Small intestine (tissue), 7 donors: ENCODE measurements at regions not wholly inside any gene's neighbourhood (a gene's known extent, or its start where the extent isn't known, plus 50 kb on each side); places are given as distances from the start of the nearest gene placed in this dataset.

Experiments used
- DNase-seq, 2 donors: peaks; one replicate each; pipeline versions ENCODE4 v3.0.0 to v3.0.0-alpha.2; 2013
- FAIRE-seq: peaks from 2 replicates; lab custom pipeline; 2012; peaks lifted over from hg19 to GRCh38; lab: Jason Lieb, UNC
- H3K27ac ChIP-seq, 3 donors: one replicate each; pipeline ENCODE4 v1.5.1; 2013; ENCODE audit warnings: low read length in 2 of 3, mild to moderate bottlenecking in 2 of 3, control low read depth in 1 of 3, inconsistent platforms in 1 of 3, low read depth in 1 of 3, moderate library complexity in 1 of 3
- H3K27me3 ChIP-seq, 3 donors: one replicate each; pipeline ENCODE4 v1.6.1; 2013; ENCODE audit warnings: low read length in 3 of 3, inconsistent platforms in 1 of 3; ENCODE audit not compliant: control insufficient read depth in 3 of 3, insufficient read depth in 3 of 3
- H3K36me3 ChIP-seq, 3 donors: one replicate each; pipeline ENCODE4 v1.6.1; 2013; ENCODE audit warnings: low read length in 3 of 3, inconsistent platforms in 1 of 3, low read depth in 1 of 3, mild to moderate bottlenecking in 1 of 3, moderate library complexity in 1 of 3; ENCODE audit not compliant: control insufficient read depth in 3 of 3, insufficient read depth in 2 of 3
- H3K4me1 ChIP-seq, 3 donors: one replicate each; pipeline ENCODE4 v1.6.1; 2013; ENCODE audit warnings: low read length in 2 of 3, inconsistent platforms in 1 of 3, low read depth in 1 of 3, mild to moderate bottlenecking in 1 of 3, moderate library complexity in 1 of 3; ENCODE audit not compliant: control insufficient read depth in 3 of 3, insufficient read depth in 2 of 3
- H3K4me3 ChIP-seq, 3 donors: one replicate each; pipeline ENCODE4 v1.5.1; 2013; ENCODE audit warnings: low read length in 3 of 3, control low read depth in 1 of 3, inconsistent platforms in 1 of 3, low read depth in 1 of 3, mild to moderate bottlenecking in 1 of 3, moderate library complexity in 1 of 3
- H3K9me3 ChIP-seq, 2 donors: one replicate each; pipeline ENCODE4 v1.6.1; 2013; ENCODE audit warnings: low read depth in 1 of 2, low read length in 1 of 2; ENCODE audit not compliant: control insufficient read depth in 2 of 2, insufficient read depth in 1 of 2
- WGBS, 3 donors: extraction: QIAGEN DNeasy Blood & Tissue Kit; methylation state at CpG; one replicate each; pipeline ENCODE4 v1.1.7; 2013; 5-methylcytosine and 5-hydroxymethylcytosine counted together
- donor health status: healthy with polysubstance abuse.
- donor health status: control.
- donor health status: control.
- donor health status: Bipolar disorder and iron deficiency.
- donor health status: healthy.

DNA sequence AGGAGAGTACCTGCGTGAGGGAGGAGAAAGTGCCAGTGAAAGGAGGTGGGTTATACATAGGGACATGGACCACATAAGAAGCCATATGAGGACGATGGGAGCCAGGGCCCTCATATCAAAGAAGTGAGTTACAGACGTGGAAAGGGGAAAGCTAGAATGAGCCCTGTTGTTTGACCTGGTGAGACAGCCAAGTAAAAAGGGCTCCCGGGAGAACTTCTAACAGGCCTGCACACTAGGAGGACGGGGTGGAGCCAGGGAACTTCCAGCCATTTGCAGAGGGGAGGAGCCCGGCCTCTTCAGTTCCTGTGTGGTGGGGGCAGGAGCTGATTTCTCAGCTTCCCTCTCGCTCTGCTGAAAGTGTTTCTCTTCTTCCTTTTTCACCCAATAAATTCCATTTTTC, 84.1 kb upstream of the SLC66A3 start:
- FAIRE-seq (no peak), DNase-seq (peak in 1 of 2 donors; percentile 8)
- Histone ChIP-seq H3K9me3 (peaks cover 0 to 3% of the 10 kb centered on the region in 2 donors), H3K4me1 (no peaks in the 10 kb centered on the region), H3K27me3 (peaks cover 0 to 8% (median 0%) of the 10 kb centered on the region in 3 donors), H3K27ac (no peak overlapping the region), H3K36me3 (no peaks in the 10 kb centered on the region), H3K4me3 (no peak overlapping the region)
- 33 to 46% (median 35%) methylated on average over 7 of the region's 7 CpGs for WGBS, 3 donors

GRCh38 chr2:11071939-11072338, 83.3 kb upstream of the SLC66A3 start:
- no peaks in the 10 kb centered on the region for H3K36me3 ChIP-seq
- no peaks in the 10 kb centered on the region for H3K4me1 ChIP-seq
- FAIRE-seq (no peak), DNase-seq (no peak)
- H3K27ac ChIP-seq = no peak overlapping the region
- H3K4me3 ChIP-seq = no peak overlapping the region
- 83 to 90% (median 90%) methylated on average over 2 of the region's 2 CpGs for WGBS, 3 donors
- H3K9me3 ChIP-seq = peaks cover 0 to 3% of the 10 kb centered on the region in 2 donors
- peaks cover 0 to 8% (median 0%) of the 10 kb centered on the region in 3 donors for H3K27me3 ChIP-seq

- WGBS, 3 donors = 47 to 64% (median 50%) methylated on average over 6 of the region's 6 CpGs
- Histone ChIP-seq H3K4me1 (no peaks in the 10 kb centered on the region), H3K9me3 (peaks cover 0 to 3% of the 10 kb centered on the region in 2 donors), H3K4me3 (no peak overlapping the region), H3K27me3 (peaks cover 0 to 8% (median 0%) of the 10 kb centered on the region in 3 donors), H3K36me3 (no peaks in the 10 kb centered on the region), H3K27ac (no peak overlapping the region)
- DNase-seq = no peak
- FAIRE-seq = no peak
These were observed 82.7 kb upstream of the SLC66A3 start for GRCh38 chr2:11072550-11072949.

DNA sequence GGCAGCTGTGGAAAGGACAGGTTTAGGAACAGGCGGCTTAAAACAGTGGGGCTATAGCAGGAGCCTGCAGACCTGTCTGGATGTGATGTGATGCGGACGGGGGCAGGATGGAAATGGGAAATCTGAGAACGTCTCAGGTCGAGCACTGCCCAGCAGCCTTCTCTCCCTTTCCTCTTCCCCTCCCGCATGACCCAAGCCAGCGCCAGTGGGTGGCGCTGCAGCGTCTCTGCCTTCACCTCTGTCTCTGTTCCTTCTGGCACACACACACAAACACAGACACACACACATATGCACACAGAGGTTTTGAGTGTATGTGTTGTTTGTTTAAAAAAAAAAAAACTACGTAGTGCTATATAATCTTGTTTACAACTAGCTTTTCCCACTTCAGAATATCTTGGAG, 82.0 kb upstream of the SLC66A3 start:
- Histone ChIP-seq H3K4me3 (no peak overlapping the region), H3K9me3 (peaks cover 0 to 3% of the 10 kb centered on the region in 2 donors), H3K36me3 (no peaks in the 10 kb centered on the region), H3K27me3 (peaks cover 0 to 12% (median 0%) of the 10 kb centered on the region in 3 donors), H3K27ac (no peak overlapping the region), H3K4me1 (no peaks in the 10 kb centered on the region)
- FAIRE-seq (no peak), DNase-seq (peak; percentile 20 to 49)
- WGBS, 3 donors = 15 to 33% (median 26%) methylated on average over 6 to 10 of the region's 10 CpGs

- WGBS, 3 donors = 57 to 79% (median 70%) methylated on average over 7 of the region's 7 CpGs
- Histone ChIP-seq H3K27me3 (peaks cover 0 to 12% (median 0%) of the 10 kb centered on the region in 3 donors), H3K36me3 (no peaks in the 10 kb centered on the region), H3K4me3 (no peak overlapping the region), H3K4me1 (no peaks in the 10 kb centered on the region), H3K27ac (peak overlapping the region in 1 of 3 donors; percentile 56), H3K9me3 (peaks cover 0 to 3% of the 10 kb centered on the region in 2 donors)
- FAIRE-seq = no peak
- no peak for DNase-seq
These were observed 81.5 kb upstream of the SLC66A3 start for GRCh38 chr2:11073776-11074175.

DNA sequence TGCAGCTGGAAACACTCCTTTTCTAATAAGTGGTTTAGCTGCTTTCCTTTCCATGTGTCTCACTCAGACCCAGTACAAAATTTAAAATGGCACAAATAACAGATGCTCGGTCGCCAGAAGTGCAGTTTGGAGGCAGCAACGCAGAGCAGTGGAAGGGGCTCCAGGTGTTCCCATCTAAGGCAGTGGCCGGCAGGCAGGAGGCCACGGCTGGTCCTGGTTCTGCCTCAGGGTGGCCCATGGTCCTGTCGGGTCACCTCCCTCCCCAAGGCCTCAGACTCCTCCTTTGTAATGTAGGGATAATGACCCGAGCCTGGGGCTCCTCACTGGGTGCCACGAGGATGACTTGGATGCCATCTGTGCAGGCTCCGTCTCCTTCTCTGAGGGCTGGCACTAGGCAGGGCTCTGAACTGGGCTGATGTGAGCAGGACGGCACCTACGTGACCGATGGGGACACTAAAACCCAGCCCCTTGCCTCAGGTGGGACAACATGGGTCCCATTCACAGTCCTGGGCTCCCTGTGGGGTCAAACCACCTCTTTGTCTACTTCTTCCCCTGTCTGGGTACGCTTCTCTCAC, 80.9 kb upstream of the SLC66A3 start:
- FAIRE-seq (no peak), DNase-seq (no peak)
- peaks cover 0 to 12% (median 0%) of the 10 kb centered on the region in 3 donors for H3K27me3 ChIP-seq
- peak overlapping the region in 1 of 3 donors; percentile 48 for H3K27ac ChIP-seq
- H3K4me3 ChIP-seq = no peak overlapping the region
- no peaks in the 10 kb centered on the region for H3K4me1 ChIP-seq
- peaks cover 0 to 3% of the 10 kb centered on the region in 2 donors for H3K9me3 ChIP-seq
- H3K36me3 ChIP-seq = no peaks in the 10 kb centered on the region
- 78 to 90% (median 82%) methylated on average over 13 of the region's 13 CpGs for WGBS, 3 donors

DNA sequence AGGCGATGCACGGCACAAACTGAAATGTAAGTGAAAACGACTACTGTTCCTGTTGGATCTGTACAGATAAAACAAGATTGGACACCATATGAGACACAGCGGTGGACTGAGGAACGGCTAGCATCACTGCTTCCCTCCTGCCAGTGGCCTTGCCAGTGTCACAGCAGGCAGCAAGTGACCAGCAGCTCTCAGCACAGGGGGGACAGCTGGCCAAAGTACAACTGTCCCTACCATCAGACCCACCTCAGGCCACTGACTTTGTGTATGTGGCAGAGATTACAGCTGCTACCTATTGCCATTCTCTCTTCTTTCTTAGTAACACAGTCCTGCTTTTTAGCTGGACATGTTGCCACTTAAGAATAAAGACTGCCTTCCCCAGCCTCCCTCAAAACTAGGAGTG, 80.0 kb upstream of the SLC66A3 start:
- H3K4me3 ChIP-seq = no peak overlapping the region
- no peak for FAIRE-seq
- 84 to 93% (median 85%) methylated on average over 5 of the region's 5 CpGs for WGBS, 3 donors
- no peaks in the 10 kb centered on the region for H3K4me1 ChIP-seq
- H3K9me3 ChIP-seq = peaks cover 0 to 3% of the 10 kb centered on the region in 2 donors
- no peak overlapping the region for H3K27ac ChIP-seq
- H3K36me3 ChIP-seq = no peaks in the 10 kb centered on the region
- no peak for DNase-seq
- peaks cover 0 to 12% (median 0%) of the 10 kb centered on the region in 3 donors for H3K27me3 ChIP-seq

DNA sequence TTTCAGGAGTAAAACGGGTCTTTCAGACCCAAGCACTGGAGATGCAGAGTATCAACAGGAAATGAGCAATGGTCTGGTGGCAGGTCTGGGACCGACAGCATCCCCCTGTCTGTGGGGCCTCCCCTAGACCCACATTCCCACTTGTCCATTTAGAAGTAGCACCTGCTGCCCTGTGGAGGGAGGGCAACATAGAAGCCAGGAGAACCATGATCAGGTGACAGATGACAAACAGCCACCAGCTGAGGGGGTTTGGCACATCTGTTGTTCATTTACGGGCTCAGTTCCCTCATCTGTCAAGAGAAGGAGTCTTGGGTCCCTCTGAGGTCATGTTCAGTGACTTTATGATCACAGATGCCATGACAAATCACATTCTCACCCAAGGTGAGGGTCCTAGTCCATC, 77.9 kb upstream of the SLC66A3 start:
- Histone ChIP-seq H3K36me3 (no peaks in the 10 kb centered on the region), H3K4me1 (no peaks in the 10 kb centered on the region), H3K27me3 (peaks cover 0 to 10% (median 0%) of the 10 kb centered on the region in 3 donors), H3K9me3 (no peaks in the 10 kb centered on the region), H3K27ac (no peak overlapping the region), H3K4me3 (no peak overlapping the region)
- DNase-seq = no peak
- WGBS, 3 donors = 60 to 65% (median 64%) methylated on average over 3 of the region's 3 CpGs
- FAIRE-seq = no peak
